ENCODE measurements at regions not wholly inside any gene's neighbourhood (a gene's known extent, or its start where the extent isn't known, plus 50 kb on each side); places are given as distances from the start of the nearest gene placed in this dataset.

- TF ChIP-seq CTCF (IDR thresholded peaks at IDR 0.05), result no peak
- no peak for ATAC-seq (ENCODE audit: low FRiP score)
- no peak for DNase-seq (ENCODE audit: low spot score)
Measured at GRCh38 chr4:30160140-30160539, 560.0 kb upstream of the PCDH7 start.

- TF ChIP-seq CTCF (IDR thresholded peaks at IDR 0.05), result no peak
- DNase-seq (ENCODE audit: low spot score), result no peak
- no peak for ATAC-seq (ENCODE audit: low FRiP score)
Measured at GRCh38 chr4:30172416-30172815, 547.8 kb upstream of the PCDH7 start.

- no peak for ATAC-seq (ENCODE audit: low FRiP score)
- TF ChIP-seq CTCF (IDR thresholded peaks at IDR 0.05), result no peak
- no peak for DNase-seq (ENCODE audit: low spot score)
Measured at GRCh38 chr4:30181512-30181911, 538.7 kb upstream of the PCDH7 start.

GRCh38 chr4:30181918-30182317, 538.3 kb upstream of the PCDH7 start:
- no peak for TF ChIP-seq CTCF (IDR thresholded peaks at IDR 0.05)
- ATAC-seq (ENCODE audit: low FRiP score), result no peak
- no peak for DNase-seq (ENCODE audit: low spot score)

- DNase-seq (ENCODE audit: low spot score) (no peak), ATAC-seq (ENCODE audit: low FRiP score) (no peak)
- no peak for TF ChIP-seq CTCF (IDR thresholded peaks at IDR 0.05)
Measured at GRCh38 chr4:30182786-30183185, 537.4 kb upstream of the PCDH7 start.

- no peak for TF ChIP-seq CTCF (IDR thresholded peaks at IDR 0.05)
Measured at GRCh38 chr4:30191902-30192301, 528.3 kb upstream of the PCDH7 start.

GRCh38 chr4:30207389-30207788, 512.8 kb upstream of the PCDH7 start:
- TF ChIP-seq CTCF (IDR thresholded peaks at IDR 0.05), result no peak
- ATAC-seq (ENCODE audit: low FRiP score) (no peak), DNase-seq (ENCODE audit: low spot score) (no peak)

More at GRCh38 chr4:30191902-30192301, 528.3 kb upstream of the PCDH7 start:
- no peak for ATAC-seq (ENCODE audit: low FRiP score)
- DNase-seq (ENCODE audit: low spot score), result no peak

Data from omental fat pad (tissue), 3 donors.